Stimulated activated CD4-positive, alpha-beta T cell treated with anti-CD3 and anti-CD28 coated beads, Interleukin-12 subunit alpha, Interleukin-12 subunit beta, amount 100 ng/mL, for 24 hours (primary cell): ENCODE measurements at regions not wholly inside any gene's neighbourhood (a gene's known extent, or its start where the extent isn't known, plus 50 kb on each side); places are given as distances from the start of the nearest gene placed in this dataset.
"Not testable (repeated sequence)": the region's sequence is repeated elsewhere in the genome, so short reads cannot be mapped to it uniquely, and the experiment has no call there.

Experiments used
- DNase-seq, 2 experiments: peaks; one replicate each; pipeline ENCODE4 v3.0.0-alpha.2; 2020; ENCODE audit warnings: low read depth in 2 of 2

DNA sequence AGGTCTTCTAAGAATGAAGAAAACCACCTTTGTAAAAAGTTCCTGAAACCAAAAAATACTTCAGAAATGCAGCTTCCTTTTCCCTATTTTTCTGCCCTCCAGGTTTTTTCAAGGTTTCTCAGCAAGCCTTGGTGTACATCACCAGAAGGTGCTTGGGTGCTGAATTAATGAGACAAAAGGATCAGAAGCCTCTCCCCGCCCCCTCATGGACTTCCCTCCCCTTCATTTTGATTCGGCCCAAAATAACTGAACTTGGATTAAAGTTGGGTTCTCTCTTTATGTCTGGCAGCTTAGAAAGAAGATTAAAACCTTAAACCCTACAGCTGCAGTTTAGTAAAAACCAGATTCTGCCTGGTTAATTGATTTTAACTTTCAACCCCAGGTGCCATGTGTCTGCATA is 121.7 kb upstream of the ERCC4 start:
- no peak for DNase-seq

DNA sequence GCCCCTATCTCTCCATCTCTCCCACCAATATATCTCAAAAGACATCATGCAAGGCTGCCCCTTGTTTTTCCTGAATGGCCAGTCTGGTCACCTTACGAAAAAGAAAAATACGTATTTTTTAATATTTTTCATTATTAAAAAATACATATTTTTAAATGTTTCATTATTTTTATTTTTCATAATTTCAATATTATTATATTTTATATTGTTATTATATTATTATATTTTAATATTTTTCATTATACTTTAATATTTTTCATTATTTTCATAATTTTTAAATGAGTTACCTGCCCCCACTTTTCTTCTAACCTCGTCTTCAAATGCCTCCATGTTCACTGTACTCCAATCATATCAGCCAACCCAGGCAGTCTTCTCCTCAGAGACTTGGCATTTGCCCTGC is 116.0 kb upstream of the ERCC4 start:
- no peak for DNase-seq

DNA sequence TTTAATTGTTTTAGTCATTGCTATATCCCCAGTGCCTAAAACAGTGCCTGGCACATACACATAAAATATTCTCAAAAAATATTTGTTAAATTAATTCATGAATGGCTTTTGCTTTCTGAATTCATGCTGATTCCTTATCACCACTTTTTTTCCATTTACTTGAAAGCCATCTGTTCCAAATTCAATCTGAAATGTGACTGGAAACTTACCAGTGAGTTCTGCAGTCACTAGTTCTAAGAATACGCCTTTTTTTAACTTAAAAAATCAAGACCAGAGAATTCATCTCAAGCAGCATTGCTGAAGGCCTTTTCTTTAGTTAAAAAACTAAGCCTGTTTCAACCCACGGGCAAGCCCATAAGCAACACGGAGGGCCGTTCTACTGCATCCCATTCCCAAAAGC is 114.0 kb upstream of the ERCC4 start:
- no peak for DNase-seq

DNA sequence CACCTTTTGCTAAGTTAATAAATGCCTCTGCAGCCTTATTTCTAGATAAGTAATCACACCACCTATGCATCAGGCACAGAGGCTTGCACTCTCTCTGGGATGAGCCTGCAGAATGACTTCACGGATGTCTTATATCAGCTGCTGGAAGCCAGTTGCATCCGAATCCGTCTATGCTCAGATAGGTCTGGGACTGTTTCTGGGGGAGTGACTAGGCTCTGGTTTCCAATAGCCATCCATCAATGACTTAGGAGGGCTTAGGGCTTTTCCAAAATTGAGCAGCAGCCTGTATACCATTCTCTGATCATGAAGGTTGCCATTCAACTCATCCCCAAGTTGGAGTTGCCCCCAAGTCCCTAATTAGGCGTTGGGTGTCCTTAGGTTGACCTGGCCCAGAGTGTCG is 113.3 kb upstream of the ERCC4 start:
- no peak for DNase-seq

DNA sequence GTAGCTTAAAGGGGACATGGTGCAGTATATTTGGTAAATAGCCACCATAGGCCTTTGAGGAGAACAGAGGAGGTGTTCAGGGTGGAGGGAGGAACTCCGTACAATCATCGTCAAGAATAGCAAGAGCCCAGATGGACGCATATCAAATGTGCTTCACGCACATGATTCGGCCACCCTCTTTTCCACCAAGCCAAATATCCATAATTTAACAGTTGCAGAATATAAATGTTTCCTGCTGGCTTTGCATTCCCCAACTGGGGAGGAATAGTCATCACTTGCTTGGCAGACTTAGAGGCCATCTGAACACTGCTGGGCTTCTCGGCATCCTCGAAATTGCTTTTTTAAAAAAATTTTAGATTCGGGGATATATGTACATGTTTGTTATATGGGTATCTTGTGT is 111.9 kb upstream of the ERCC4 start:
- DNase-seq: no peak

DNA sequence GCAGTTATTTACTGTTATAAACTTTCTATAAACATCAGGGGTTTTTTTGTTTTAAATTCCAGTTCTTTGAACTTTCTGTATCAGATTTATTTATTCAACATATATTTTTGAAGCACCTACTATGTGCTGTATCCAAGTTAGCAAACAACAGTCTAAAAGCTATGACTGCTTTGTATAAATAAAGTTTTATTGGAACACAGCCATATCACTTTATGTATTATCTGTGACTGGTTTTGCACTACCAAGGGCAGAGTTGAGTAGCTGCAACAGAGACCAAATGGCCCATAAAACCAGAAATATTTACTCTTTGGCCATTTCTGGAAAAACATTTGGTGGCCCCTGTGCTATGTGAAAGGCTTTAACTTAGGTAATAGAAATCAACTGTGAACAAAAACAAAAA is 110.2 kb upstream of the ERCC4 start:
- no peak for DNase-seq

DNA sequence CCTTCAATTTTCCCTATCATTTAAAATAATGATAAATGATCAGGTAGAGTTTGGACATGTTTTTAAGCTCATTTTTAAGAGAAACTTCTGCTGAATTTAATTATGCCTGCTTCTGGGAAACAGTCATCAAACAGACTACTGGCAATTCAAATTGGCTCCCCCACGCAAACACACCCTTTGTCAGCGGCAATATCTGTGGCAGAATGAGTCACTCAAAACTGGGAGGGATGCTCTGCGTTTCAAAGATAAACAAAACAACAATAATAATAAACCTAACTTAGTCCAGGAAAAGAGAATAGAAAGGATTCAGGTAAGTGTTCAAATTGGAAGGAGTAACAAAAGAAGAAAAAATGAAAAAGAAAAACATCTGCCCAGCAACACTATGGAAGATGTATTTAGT is 108.1 kb upstream of the ERCC4 start:
- DNase-seq: no peak

DNA sequence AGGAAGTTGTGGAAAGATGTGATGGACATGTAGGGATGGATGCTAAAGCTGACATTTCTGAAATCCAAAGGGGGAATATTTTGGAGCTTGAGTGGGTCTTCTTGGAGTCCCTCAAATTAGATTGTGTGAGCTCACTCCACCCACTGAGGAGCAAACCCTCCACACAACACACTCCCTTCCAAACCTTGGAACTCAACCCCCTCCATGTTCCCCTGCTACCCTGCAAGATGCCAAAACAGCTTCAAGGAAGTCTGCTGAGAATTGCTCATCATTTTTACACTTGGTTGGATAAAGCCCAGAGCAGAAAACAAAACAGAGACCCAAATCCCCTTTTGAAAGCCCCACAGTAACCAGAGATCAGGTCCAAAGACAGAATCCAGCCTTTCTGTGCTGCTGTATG is 103.3 kb upstream of the ERCC4 start:
- DNase-seq: no peak

DNA sequence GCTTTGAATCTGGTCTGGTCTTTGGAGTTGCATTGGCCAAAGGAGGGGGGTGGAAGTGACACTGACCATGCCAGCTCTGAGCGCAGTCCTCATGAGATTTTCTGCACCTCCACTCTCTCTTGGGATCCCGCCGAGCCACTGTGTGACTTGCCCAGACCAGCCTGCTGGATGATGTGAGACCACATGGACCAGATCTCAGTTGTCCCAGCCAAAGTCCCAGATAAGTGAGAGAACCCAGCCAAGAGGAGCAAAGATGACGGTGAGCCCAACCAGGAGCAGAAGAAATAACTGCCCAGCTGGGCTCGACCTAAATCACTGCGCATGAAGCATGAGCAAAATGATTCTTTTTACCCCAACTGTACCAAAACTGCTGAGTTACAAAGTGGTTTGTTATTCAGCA is 96.5 kb upstream of the ERCC4 start:
- no peak for DNase-seq

DNA sequence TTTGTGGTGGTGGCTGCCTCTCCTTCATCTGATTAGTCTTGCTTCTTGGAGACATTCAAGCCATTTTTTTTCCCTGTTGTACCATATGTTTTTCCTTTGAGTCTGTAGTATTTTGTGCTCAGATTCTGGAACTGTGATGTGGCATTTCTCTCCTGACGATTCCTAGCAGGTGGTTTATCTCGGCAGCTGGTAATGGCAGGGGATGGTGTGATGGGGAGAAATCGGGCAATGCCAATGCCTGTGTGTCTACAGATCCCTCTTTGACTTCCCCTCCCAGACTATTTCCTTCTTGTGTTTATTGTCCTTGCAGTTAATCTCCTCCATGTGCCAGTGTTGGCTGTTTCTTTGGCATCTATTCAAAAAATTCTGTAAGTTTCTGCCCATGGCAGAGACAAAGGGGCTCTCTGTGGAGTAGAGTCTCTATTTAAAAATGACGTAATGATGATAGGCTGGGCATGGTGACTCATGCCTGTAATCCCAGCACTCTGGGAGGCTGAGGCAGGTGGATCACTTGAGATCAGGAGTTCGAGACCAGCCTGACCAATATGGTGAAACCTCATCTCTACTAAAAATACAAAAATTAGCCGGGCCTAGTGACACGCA is 90.2 kb upstream of the ERCC4 start:
- DNase-seq: no peak

DNA sequence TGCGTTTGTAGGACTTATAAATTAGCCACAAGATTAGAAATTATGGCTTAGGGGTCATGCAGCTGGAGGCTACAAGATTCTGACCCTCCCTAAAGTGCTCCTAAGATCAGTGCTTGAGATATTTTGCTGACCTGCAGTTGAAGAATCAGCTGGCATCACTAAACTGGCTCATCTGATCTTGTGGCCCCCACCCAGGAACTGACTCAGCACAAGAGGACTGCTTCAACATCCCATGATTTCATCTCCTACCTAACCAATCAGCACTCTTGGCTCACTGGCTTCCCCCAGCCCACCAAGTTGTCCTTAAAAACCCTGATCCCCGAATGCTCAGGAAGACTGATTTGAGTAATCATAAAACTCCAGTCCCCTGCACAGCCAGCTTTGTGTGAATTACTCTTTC is 86.4 kb upstream of the ERCC4 start:
- no peak for DNase-seq

DNA sequence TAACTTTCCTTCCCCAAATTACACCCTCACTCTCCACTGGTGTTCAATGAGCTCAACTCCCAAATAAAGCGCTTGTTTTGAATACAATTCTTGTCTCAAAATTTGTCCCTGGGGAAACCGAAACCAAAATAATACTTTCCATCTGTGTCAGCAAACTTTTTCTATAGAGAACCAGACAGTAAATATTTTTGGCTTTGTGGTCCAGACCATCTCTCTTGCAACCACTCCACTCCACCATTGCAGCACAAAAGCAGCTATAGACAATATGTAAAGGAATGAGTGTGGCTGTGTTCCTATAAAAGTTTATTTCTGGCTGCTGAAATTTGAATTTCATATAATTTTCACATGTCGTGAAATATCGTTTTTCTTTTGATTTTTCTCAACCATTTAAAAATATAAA is 84.6 kb upstream of the ERCC4 start:
- DNase-seq: no peak

DNA sequence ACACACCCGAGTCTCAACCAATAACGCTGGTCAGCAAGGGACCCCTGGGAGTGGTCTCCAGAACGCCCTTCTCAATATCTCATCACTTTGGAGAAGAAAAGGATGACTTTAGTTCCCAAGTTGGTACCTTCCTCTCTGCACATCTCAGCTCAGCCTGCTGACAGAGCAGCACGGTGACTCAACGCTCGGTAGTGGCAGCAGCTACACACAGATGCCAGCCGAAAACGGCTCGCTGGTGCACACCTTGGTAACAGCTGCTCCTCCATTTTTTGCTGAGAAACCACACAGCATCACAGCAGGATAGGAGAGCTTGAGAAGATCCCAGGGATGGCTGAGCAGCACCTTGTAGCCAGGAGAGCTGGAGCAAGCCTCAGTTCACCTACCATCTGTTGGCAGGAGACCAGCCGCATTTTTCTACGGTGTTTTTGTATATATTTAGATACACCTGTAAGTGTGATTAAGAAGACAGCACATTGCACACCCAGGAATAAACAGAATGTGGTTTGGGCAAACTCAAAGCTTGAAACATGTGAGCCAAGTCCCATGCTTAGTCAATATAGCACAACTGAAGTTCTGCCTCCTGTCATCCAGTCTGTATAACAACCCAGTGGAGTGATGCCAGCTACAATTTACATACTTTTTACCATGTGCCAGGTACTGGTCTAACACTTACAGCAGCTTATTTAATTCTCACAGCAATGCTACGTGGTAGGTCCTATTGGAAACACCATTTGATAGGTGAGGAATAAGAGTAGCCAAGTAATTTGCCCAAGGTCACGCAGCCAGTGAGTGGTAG is 83.8 kb upstream of the ERCC4 start:
- no peak for DNase-seq

DNA sequence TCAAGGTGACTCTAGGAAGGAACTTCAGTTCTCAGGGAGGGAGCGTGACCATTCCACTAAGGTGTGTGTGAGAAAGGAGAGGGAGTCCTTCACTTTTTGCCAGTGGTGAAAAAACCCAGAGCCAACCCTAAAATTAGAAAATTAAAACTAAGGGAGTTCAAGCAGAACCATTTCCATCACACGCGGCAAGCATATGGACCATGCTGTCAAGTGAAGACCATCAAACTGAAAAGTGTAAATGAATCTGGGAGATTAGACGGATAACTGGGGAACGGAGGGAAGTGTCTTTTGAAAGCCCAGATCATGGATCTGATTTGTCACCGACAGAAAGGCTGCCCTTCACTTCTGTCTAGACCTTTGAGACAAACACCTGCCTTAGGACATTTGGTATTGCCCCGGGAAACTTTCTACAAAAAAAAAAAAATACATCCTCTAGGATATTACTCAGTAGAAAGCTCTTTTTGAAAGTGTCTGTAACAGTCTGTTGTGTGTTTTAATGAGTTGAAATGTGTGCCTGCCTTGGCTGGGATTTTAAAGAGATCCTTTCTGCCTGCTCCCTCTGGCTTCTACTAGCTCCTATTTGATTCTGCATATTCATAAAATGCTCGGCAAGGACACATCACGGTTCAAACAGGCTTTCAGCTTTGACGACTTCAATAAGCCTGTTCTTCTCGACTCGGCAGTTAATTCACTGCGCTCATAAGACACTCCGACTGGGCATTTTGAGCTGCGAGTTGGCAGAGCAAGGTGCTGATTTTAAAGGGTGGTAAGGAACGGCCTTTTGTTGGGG is 81.4 kb upstream of the ERCC4 start:
- no peak for DNase-seq

DNA sequence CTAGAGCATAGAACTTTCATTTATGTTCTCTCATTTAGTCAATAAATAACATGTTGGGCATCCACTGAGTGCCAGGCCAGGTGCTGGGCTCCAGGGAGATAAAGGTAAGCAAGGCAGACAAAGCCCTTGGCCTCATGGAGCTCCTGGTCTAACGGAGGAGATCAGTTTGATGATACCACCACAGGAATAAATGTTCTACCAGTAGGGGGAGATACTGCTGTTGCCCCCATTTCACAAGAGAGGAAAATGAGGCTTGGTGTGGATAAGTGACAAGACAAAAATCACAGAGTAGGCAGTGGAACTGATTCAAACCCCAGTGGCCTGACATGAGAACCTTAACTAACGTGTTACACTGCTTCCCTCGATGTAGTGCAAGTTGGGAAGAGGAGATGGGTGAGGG is 80.4 kb upstream of the ERCC4 start:
- DNase-seq: no peak

DNA sequence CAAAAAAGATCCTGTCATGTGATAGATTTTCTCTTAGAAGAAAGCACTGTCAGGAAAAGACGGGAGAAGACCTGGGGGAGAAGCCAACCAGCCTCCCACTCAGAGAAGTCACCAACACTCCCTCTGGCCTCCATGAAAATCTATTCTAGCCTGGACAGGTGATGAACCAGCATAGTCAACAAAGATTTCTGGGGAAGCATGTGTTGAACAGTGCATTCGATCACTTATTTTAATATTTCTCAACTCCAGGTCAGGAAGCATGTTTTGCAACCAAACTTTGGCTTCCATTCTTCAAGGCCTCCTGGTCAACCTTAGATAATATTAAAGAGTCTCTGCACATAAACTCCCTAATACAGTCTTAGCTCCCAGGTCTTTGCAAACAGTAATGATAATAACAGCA is 74.7 kb upstream of the ERCC4 start:
- no peak for DNase-seq

DNA sequence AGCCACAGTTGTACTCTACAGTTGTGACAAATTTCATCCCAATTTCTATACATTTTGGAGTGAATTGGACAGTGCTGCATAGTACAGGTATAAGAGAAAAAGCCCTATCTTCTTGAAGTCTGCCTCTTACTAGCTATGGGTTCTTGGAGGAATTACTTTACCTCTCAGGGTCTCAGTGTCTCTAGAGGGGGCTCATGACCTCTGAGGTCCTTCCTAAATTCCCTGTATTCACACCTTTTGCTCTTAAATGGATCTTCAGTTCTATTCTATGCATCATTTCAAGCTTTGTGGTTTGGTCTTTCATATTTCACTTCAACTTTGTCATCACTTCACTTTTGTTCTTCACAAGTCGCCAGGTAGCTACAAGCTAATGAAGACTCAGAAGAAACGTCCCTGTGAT is 71.2 kb upstream of the ERCC4 start:
- no peak for DNase-seq

DNA sequence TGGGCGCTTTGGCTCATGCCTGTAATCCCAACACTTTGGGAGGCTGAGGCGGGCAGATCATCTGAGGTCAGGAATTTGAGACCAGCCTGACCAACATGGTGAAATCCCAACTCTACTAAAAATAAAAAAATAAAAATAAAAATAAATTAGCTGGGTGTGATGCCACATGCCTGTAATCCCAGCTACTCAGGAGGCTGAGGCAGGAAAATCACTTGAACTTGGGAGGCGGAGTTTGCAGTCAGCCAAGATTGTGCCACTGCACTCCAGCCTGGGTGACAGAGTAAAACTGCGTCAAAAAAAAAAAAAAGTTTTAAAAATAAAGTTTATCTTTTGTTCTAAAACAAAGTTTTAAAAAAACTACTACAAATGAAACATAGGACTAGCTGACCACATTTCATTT is 69.8 kb upstream of the ERCC4 start:
- DNase-seq: not testable (repeated sequence)

DNA sequence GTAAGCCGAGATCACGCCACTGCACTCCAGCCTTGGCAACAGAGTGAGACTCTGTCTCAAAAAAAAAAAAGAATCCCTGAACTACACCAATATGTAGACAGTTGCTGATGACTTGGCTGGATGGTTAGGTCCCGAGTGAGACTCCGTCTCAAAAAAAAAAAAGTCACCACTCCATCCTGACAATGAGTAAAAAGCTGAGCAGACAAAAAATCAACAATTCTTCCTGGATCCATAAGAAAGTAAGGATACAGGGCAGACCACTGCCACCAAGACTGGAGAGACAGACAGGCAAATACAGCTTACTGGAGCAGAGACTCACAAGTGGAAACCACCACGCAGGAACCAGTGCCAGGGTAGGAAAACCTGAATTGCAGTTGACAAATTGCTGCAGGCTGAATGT is 67.1 kb upstream of the ERCC4 start:
- DNase-seq: no peak

DNA sequence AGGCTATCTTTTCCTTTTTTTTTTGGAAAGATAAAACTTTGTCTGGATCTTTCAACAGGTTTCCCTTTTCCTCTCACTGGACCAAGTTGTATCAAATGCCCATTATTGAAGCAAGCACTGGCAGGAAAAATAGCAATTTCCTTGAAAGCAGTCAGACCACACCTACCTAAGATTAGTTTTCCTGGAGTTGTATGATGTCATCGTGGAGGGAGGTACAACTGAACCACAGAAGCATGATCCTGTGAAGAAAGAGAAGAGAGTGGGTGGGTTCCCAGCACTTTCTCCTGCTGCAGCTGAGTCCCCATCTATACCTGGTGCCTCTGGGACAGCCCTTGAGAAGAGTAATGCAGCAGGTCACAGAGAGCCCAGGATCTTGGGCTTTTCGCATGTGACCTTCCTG is 63.6 kb upstream of the ERCC4 start:
- DNase-seq: no peak

DNA sequence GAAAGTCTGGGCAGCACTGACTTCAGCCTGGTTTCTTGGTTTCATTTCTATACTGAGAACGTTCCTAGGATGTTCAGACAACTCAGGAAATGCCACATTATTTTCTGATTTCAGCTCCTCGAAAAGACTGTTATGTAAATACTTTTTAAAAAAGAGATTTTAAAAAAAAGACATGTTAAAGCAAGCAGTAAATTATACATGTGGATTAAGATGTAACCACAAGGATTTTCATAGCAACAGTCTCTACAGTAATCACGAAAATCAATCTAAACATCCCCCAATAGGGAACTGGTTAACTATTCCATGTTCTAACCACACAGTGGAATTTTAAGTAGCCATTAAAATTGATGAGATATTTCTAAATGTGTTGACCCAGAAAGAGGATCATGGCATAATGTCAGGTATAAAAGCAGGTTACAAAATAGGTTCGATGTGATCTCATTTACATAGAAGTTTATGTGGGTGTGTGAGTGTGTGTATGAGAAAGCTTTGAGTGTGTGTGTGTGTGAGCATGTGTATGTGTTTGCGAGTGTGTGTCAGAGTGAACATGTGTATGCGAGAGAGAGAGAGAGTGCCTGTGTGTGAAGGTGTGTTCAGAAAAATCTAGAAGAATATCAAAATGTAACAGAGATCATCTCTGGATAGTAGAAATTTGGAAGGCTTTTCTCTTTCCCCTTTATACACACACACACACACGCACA is 63.0 kb upstream of the ERCC4 start:
- DNase-seq: no peak

DNA sequence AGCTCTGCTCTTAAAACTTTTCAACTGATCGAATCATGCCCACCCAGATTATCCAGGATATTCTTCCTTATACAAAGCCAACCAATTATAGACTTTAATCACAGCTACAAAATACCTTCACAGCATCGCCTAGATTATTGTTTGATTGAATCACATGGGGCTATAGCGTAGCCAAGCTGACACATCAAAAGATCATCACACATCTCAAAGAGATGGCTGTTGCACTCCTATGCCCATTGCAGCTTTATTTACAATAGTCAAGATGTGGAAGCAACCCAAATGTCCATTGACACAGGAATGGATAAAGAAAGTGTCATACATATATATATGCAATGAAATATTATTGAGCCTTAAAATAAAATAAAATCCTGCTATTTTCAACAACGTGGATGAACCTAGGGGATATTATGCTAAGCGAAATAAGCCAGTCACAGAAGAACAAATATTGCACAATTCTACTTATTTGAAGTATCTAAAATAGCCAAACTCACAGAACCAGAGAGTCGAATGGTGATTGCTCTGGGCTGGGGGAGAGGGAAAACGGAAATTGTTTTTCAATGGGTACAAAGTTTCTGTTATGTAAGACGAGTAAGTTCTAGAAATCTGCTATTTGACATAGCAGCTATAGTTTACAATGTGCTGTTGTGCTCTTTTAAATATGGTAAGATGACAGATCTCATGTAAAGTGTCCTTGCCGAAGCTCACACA is 60.9 kb upstream of the ERCC4 start:
- DNase-seq: no peak
